Nephron progenitor cell (in vitro differentiated cells): ENCODE measurements at regions not wholly inside any gene's neighbourhood (a gene's known extent, or its start where the extent isn't known, plus 50 kb on each side); places are given as distances from the start of the nearest gene placed in this dataset.

Experiments used
- DNase-seq: peaks from one replicate; pipeline ENCODE4 v3.0.0; 2021
- H3K27ac Mint-ChIP-seq: 2 replicates; pipeline ENCODE4 v1.8.0; 2021; ENCODE audit warnings: mild to moderate bottlenecking, moderate library complexity, mixed read lengths
- H3K27me3 Mint-ChIP-seq: 2 replicates; pipeline ENCODE4 v1.8.0; 2021; ENCODE audit warnings: mild to moderate bottlenecking, low read depth, mixed read lengths; ENCODE audit not compliant: poor library complexity
- H3K36me3 Mint-ChIP-seq: 2 replicates; pipeline ENCODE4 v1.8.0; 2021; ENCODE audit warnings: low read depth, mixed read lengths
- H3K4me1 Mint-ChIP-seq: 2 replicates; pipeline ENCODE4 v1.8.0; 2021; ENCODE audit warnings: mixed read lengths
- H3K4me3 Mint-ChIP-seq: 2 replicates; pipeline ENCODE4 v1.8.0; 2021; ENCODE audit warnings: mild to moderate bottlenecking, moderate library complexity, mixed read lengths
- H3K9me3 Mint-ChIP-seq: 2 replicates; pipeline ENCODE4 v1.8.0; 2021; ENCODE audit warnings: mild to moderate bottlenecking, moderate library complexity, mixed read lengths
- CTCF ChIP-seq: fragments of 200-600 bp; sonication (generic); IDR thresholded peaks from 2 replicates; pipeline ENCODE4 v1.5.0; 2021; ENCODE audit warnings: antibody characterized with exemption

GRCh38 chr12:31861360-31861759 is 97.9 kb upstream of the RESF1 start:
- Mint-ChIP-seq H3K4me1 (no peaks in the 10 kb centered on the region), H3K27me3 (peaks cover 3% of the 10 kb centered on the region), H3K36me3 (no peaks in the 10 kb centered on the region), H3K9me3 (peaks cover 20% of the 10 kb centered on the region), H3K4me3 (no peak overlapping the region), H3K27ac (no peak overlapping the region)
- TF ChIP-seq CTCF = no peak
- DNase-seq = no peak

- Mint-ChIP-seq H3K27ac (no peak overlapping the region), H3K4me3 (no peak overlapping the region), H3K27me3 (peaks cover 3% of the 10 kb centered on the region), H3K4me1 (no peaks in the 10 kb centered on the region), H3K36me3 (peaks cover 1% of the 10 kb centered on the region), H3K9me3 (peaks cover 23% of the 10 kb centered on the region)
- no peak for DNase-seq
- no peak for TF ChIP-seq CTCF
Observed at GRCh38 chr12:31860401-31860800, 98.8 kb upstream of the RESF1 start.

- peaks cover 3% of the 10 kb centered on the region for H3K27me3 Mint-ChIP-seq
- H3K27ac Mint-ChIP-seq = peak overlapping the region; percentile 88
- no peak for TF ChIP-seq CTCF
- H3K4me1 Mint-ChIP-seq = peaks cover under 1% of the 10 kb centered on the region
- no peak overlapping the region for H3K4me3 Mint-ChIP-seq
- DNase-seq = no peak
- H3K9me3 Mint-ChIP-seq = peaks cover 33% of the 10 kb centered on the region
- H3K36me3 Mint-ChIP-seq = peaks cover 3% of the 10 kb centered on the region
Observed at GRCh38 chr12:31859232-31859977, 99.8 kb upstream of the RESF1 start.

GRCh38 chr12:31855427-31855826 is 103.8 kb upstream of the RESF1 start:
- Mint-ChIP-seq H3K27ac (no peak overlapping the region), H3K27me3 (peaks cover 3% of the 10 kb centered on the region), H3K9me3 (peaks cover 65% of the 10 kb centered on the region), H3K36me3 (peaks cover 24% of the 10 kb centered on the region), H3K4me3 (no peak overlapping the region), H3K4me1 (peaks cover 10% of the 10 kb centered on the region)
- TF ChIP-seq CTCF = no peak
- no peak for DNase-seq

GRCh38 chr12:31853977-31854376 is 105.2 kb upstream of the RESF1 start:
- Mint-ChIP-seq H3K36me3 (peaks cover 24% of the 10 kb centered on the region), H3K4me1 (peaks cover 10% of the 10 kb centered on the region), H3K27me3 (no peaks in the 10 kb centered on the region), H3K9me3 (peaks cover 74% of the 10 kb centered on the region), H3K27ac (peak overlapping the region; percentile 90), H3K4me3 (no peak overlapping the region)
- no peak for TF ChIP-seq CTCF
- no peak for DNase-seq

GRCh38 chr12:31853520-31853919 is 105.7 kb upstream of the RESF1 start:
- DNase-seq = no peak
- no peaks in the 10 kb centered on the region for H3K27me3 Mint-ChIP-seq
- no peak overlapping the region for H3K4me3 Mint-ChIP-seq
- TF ChIP-seq CTCF = no peak
- peaks cover 24% of the 10 kb centered on the region for H3K36me3 Mint-ChIP-seq
- H3K27ac Mint-ChIP-seq = no peak overlapping the region
- H3K9me3 Mint-ChIP-seq = peaks cover 78% of the 10 kb centered on the region
- peaks cover 10% of the 10 kb centered on the region for H3K4me1 Mint-ChIP-seq
